IMR-90 (cell line): ENCODE measurements at regions not wholly inside any gene's neighbourhood (a gene's known extent, or its start where the extent isn't known, plus 50 kb on each side); places are given as distances from the start of the nearest gene placed in this dataset.

Experiments
- MAZ ChIP-seq: IDR thresholded peaks from 2 replicates; pipeline ENCODE4 v1.6.1; 2012; ENCODE audit warnings: low read depth, mild to moderate bottlenecking, low read length, improper control_type of control experiment, moderate library complexity, borderline replicate concordance
- NFE2L2 ChIP-seq: fragments of 150-350 bp; IDR thresholded peaks from 2 replicates; pipeline ENCODE4 v1.6.1; 2016; ENCODE audit warnings: low read depth, mild to moderate bottlenecking, low read length
- POLR2A ChIP-seq: IDR thresholded peaks from 2 replicates; pipeline ENCODE4 v1.6.1; 2012; ENCODE audit warnings: mild to moderate bottlenecking, low read depth, low read length
- RCOR1 ChIP-seq: IDR thresholded peaks from 2 replicates; pipeline ENCODE4 v1.6.1; 2012; ENCODE audit warnings: mild to moderate bottlenecking, low read length, improper control_type of control experiment; ENCODE audit not compliant: insufficient replicate concordance
- SMC3 ChIP-seq: fragments of 150-350 bp; IDR thresholded peaks from 2 replicates; pipeline ENCODE4 v1.6.1; 2016; ENCODE audit warnings: low read depth, mild to moderate bottlenecking, antibody characterized with exemption, low read length, moderate library complexity
- TF ChIP-seq, protein P1 (sequence below): conservative IDR thresholded peaks from 2 replicates; pipeline ENCODE4 v1.5.1; 2012; ENCODE audit warnings: mild to moderate bottlenecking, low read depth, low read length, improper control_type of control experiment
- TF ChIP-seq, protein P2 (sequence below): fragments of 150-350 bp; IDR thresholded peaks from 2 replicates; pipeline ENCODE4 v1.6.1; 2017; ENCODE audit warnings: mild to moderate bottlenecking, antibody characterized with exemption, low read length, low read depth

DNA sequence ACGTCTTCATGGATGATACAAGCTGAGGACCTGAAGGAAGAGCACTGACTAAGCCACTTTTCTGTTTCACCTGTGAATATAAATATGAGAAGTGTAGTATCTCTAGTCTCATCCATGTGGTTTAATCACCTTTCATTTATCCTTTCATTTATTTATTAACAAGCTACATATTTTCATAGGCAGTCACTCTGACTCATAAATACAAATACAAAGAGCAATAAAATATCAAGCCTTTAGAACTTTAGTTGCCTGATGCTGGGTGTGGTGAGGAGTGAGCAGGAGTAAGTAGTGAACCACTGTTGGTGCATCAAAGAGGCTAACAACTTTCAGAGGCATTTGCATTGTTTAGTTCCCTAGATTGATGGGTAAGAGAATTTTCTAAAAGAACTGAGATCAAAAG is 269.0 kb upstream of the C1orf87 start:
- TF ChIP-seq NFE2L2 (no peak), POLR2A (no peak), SMC3 (no peak), MAZ (no peak), RCOR1 (no peak)
- TF ChIP-seq, protein P1, sequence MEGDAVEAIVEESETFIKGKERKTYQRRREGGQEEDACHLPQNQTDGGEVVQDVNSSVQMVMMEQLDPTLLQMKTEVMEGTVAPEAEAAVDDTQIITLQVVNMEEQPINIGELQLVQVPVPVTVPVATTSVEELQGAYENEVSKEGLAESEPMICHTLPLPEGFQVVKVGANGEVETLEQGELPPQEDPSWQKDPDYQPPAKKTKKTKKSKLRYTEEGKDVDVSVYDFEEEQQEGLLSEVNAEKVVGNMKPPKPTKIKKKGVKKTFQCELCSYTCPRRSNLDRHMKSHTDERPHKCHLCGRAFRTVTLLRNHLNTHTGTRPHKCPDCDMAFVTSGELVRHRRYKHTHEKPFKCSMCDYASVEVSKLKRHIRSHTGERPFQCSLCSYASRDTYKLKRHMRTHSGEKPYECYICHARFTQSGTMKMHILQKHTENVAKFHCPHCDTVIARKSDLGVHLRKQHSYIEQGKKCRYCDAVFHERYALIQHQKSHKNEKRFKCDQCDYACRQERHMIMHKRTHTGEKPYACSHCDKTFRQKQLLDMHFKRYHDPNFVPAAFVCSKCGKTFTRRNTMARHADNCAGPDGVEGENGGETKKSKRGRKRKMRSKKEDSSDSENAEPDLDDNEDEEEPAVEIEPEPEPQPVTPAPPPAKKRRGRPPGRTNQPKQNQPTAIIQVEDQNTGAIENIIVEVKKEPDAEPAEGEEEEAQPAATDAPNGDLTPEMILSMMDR = no peak
- TF ChIP-seq, protein P2, sequence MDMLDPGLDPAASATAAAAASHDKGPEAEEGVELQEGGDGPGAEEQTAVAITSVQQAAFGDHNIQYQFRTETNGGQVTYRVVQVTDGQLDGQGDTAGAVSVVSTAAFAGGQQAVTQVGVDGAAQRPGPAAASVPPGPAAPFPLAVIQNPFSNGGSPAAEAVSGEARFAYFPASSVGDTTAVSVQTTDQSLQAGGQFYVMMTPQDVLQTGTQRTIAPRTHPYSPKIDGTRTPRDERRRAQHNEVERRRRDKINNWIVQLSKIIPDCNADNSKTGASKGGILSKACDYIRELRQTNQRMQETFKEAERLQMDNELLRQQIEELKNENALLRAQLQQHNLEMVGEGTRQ = no peak
